Gastroesophageal sphincter (tissue), 3 donors: ENCODE measurements at regions not wholly inside any gene's neighbourhood (a gene's known extent, or its start where the extent isn't known, plus 50 kb on each side); places are given as distances from the start of the nearest gene placed in this dataset.

ENCODE experiments used
- EP300 ChIP-seq: sonication (generic); formaldehyde crosslinking; IDR thresholded peaks from one replicate; pipeline ENCODE4 v1.6.1; 2017; ENCODE audit warnings: antibody characterized with exemption, mild to moderate bottlenecking
- POLR2A ChIP-seq, 2 donors: fragments of 450-650 bp; IDR thresholded peaks; one replicate each; pipeline ENCODE4 v1.6.1; 2017; ENCODE audit warnings: antibody characterized with exemption in 2 of 2, mild to moderate bottlenecking in 2 of 2, moderate library complexity in 1 of 2
- POLR2AphosphoS5 ChIP-seq: sonication (generic); formaldehyde crosslinking; IDR thresholded peaks from one replicate; pipeline ENCODE4 v1.6.1; 2017; ENCODE audit warnings: antibody characterized with exemption
- TF ChIP-seq, protein P1 (sequence below), 4 experiments: fragments of 200-600 bp in 2 of 4; fragments of 450-650 bp in 2 of 4; sonication (generic) in 1 of 4; IDR thresholded peaks; one replicate each; pipeline ENCODE4 v1.5.1; 2017 to 2019; ENCODE audit warnings: antibody characterized with exemption in 4 of 4, mild to moderate bottlenecking in 2 of 4, moderate library complexity in 2 of 4

DNA sequence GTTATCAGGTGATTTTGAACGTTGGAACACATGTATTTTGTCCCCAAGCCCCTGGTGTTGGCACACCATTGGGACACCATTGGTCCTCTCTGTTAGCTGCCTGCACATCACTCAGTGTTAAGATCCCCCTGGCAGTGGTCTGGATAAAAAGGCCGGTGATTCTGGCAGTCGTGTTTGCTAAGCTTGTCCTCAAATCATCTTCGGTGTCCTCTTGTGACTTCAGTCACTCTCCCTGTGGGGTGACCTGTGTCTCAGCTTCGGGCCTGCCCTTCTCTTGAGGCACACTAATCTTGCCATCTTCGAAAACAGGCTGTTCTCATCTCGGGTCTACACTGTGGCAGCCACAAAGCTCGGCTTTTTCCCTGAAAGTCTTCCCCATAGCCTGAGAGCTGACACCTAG, 127.1 kb downstream of the ZIC5 start:
- TF ChIP-seq, protein P1, sequence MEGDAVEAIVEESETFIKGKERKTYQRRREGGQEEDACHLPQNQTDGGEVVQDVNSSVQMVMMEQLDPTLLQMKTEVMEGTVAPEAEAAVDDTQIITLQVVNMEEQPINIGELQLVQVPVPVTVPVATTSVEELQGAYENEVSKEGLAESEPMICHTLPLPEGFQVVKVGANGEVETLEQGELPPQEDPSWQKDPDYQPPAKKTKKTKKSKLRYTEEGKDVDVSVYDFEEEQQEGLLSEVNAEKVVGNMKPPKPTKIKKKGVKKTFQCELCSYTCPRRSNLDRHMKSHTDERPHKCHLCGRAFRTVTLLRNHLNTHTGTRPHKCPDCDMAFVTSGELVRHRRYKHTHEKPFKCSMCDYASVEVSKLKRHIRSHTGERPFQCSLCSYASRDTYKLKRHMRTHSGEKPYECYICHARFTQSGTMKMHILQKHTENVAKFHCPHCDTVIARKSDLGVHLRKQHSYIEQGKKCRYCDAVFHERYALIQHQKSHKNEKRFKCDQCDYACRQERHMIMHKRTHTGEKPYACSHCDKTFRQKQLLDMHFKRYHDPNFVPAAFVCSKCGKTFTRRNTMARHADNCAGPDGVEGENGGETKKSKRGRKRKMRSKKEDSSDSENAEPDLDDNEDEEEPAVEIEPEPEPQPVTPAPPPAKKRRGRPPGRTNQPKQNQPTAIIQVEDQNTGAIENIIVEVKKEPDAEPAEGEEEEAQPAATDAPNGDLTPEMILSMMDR (IDR thresholded peaks at IDR 0.05), result no peak
- TF ChIP-seq POLR2A (IDR thresholded peaks at IDR 0.05) (no peak), EP300 (no peak), POLR2AphosphoS5 (no peak)
